CMK (cell line): ENCODE measurements at regions not wholly inside any gene's neighbourhood (a gene's known extent, or its start where the extent isn't known, plus 50 kb on each side); places are given as distances from the start of the nearest gene placed in this dataset.

Experiments used
- DNase-seq: peaks from one replicate; pipeline ENCODE4 v3.0.0-alpha.2; 2010; ENCODE audit warnings: low read depth

GRCh38 chr4:155616117-155616516 is 50.5 kb upstream of the GUCY1A1 start:
- DNase-seq: no peak

- no peak for DNase-seq
Measured at GRCh38 chr4:155615081-155615887, 51.4 kb upstream of the GUCY1A1 start.

- no peak for DNase-seq
Measured at GRCh38 chr4:155614111-155614762, 52.4 kb upstream of the GUCY1A1 start.

- DNase-seq: no peak
Measured at GRCh38 chr4:155612074-155612473, 54.6 kb upstream of the GUCY1A1 start.

GRCh38 chr4:155611501-155611900 is 55.1 kb upstream of the GUCY1A1 start:
- DNase-seq: no peak

- DNase-seq: no peak
Measured at GRCh38 chr4:155610143-155610542, 56.5 kb upstream of the GUCY1A1 start.

GRCh38 chr4:155609455-155610059 is 57.1 kb upstream of the GUCY1A1 start:
- DNase-seq: no peak

GRCh38 chr4:155608225-155608885 is 58.3 kb upstream of the GUCY1A1 start:
- DNase-seq: no peak

GRCh38 chr4:155607481-155607880 is 59.2 kb upstream of the GUCY1A1 start:
- no peak for DNase-seq

- no peak for DNase-seq
Measured at GRCh38 chr4:155604718-155605626, 61.7 kb upstream of the GUCY1A1 start.

- DNase-seq: no peak
Measured at GRCh38 chr4:155603360-155603891, 63.2 kb upstream of the GUCY1A1 start.

GRCh38 chr4:155602351-155603140 is 64.1 kb upstream of the GUCY1A1 start:
- DNase-seq: no peak

- no peak for DNase-seq
Measured at GRCh38 chr4:155600244-155600643, 66.4 kb upstream of the GUCY1A1 start.

GRCh38 chr4:155599596-155599995 is 67.1 kb upstream of the GUCY1A1 start:
- no peak for DNase-seq

- no peak for DNase-seq
Measured at GRCh38 chr4:155599085-155599484, 67.6 kb upstream of the GUCY1A1 start.

- DNase-seq: no peak
Measured at GRCh38 chr4:155597933-155598451, 68.7 kb upstream of the GUCY1A1 start.

- no peak for DNase-seq
Measured at GRCh38 chr4:155597281-155597680, 69.4 kb upstream of the GUCY1A1 start.

- no peak for DNase-seq
Measured at GRCh38 chr4:155593793-155594192, 72.9 kb upstream of the GUCY1A1 start.

GRCh38 chr4:155592938-155593297 is 73.7 kb upstream of the GUCY1A1 start:
- no peak for DNase-seq

GRCh38 chr4:155592179-155592937 is 74.3 kb upstream of the GUCY1A1 start:
- DNase-seq: no peak
